Neural cell (in vitro differentiated cells): ENCODE measurements at regions not wholly inside any gene's neighbourhood (a gene's known extent, or its start where the extent isn't known, plus 50 kb on each side); places are given as distances from the start of the nearest gene placed in this dataset.

ENCODE experiments used
- H2AFZ ChIP-seq: fragments of 200-600, 300-800 bp; sonication (generic), shearing (Covaris generic); 2 replicates; pipeline ENCODE4 v1.6.0; 2014; ENCODE audit warnings: low read depth, mild to moderate bottlenecking, antibody characterized with exemption, low read length, moderate library complexity
- H3F3A ChIP-seq: fragments of 200-600 bp; shearing (Covaris generic); 2 replicates; pipeline ENCODE4 v1.6.1; 2016; ENCODE audit warnings: mild to moderate bottlenecking, moderate library complexity, mixed read lengths, antibody characterized with exemption, low read length; ENCODE audit not compliant: insufficient read depth, poor library complexity, severe bottlenecking
- H3K27ac ChIP-seq: fragments of 200-600, 300-800 bp; sonication (generic), shearing (Covaris generic); 2 replicates; pipeline ENCODE4 v1.5.1; 2014; ENCODE audit warnings: mild to moderate bottlenecking, low read length, moderate library complexity
- H3K27me3 ChIP-seq: fragments of 300-800, 200-600 bp; sonication (generic), shearing (Covaris generic); 2 replicates; pipeline ENCODE4 v1.6.0; 2014; ENCODE audit warnings: mild to moderate bottlenecking, low read depth, low read length, moderate library complexity; ENCODE audit not compliant: insufficient read depth
- H3K36me3 ChIP-seq: fragments of 300-800, 200-600 bp; sonication (generic), shearing (Covaris generic); 2 replicates; pipeline ENCODE4 v1.5.1; 2014; ENCODE audit warnings: mild to moderate bottlenecking, antibody characterized with exemption, low read length, moderate library complexity; ENCODE audit not compliant: insufficient read depth
- H3K4me2 ChIP-seq: fragments of 300-800, 200-600 bp; sonication (generic), shearing (Covaris generic); 2 replicates; pipeline ENCODE4 v1.6.0; 2014; ENCODE audit warnings: mild to moderate bottlenecking, low read length
- H3K4me3 ChIP-seq: fragments of 300-800, 200-600 bp; sonication (generic), shearing (Covaris generic); 2 replicates; pipeline ENCODE4 v1.5.1; 2014; ENCODE audit warnings: mild to moderate bottlenecking, low read length, moderate library complexity
- H3K79me2 ChIP-seq: fragments of 200-600 bp; shearing (Covaris generic); replicated peaks from 2 replicates; pipeline ENCODE4 v1.6.0; 2014; ENCODE audit warnings: mild to moderate bottlenecking, low read length, moderate library complexity; ENCODE audit not compliant: insufficient read depth
- H3K9ac ChIP-seq: fragments of 300-800, 200-600 bp; sonication (generic), shearing (Covaris generic); 2 replicates; pipeline ENCODE4 v1.6.1; 2016; ENCODE audit warnings: mild to moderate bottlenecking, low read length, mixed read lengths
- H3K9me2 ChIP-seq: fragments of 200-600 bp; shearing (Covaris generic); 2 replicates; pipeline ENCODE4 v1.6.1; 2016; ENCODE audit warnings: mild to moderate bottlenecking, low read length, mixed read lengths; ENCODE audit not compliant: insufficient read depth
- H3K9me3 ChIP-seq: fragments of 200-600, 300-800 bp; sonication (generic), shearing (Covaris generic); 2 replicates; pipeline ENCODE4 v1.6.1; 2016; ENCODE audit warnings: mild to moderate bottlenecking, mixed run types, low read length, moderate library complexity, mixed read lengths
- H4K20me1 ChIP-seq: fragments of 200-600 bp; shearing (Covaris generic); 2 replicates; pipeline ENCODE4 v1.6.1; 2016; ENCODE audit warnings: mild to moderate bottlenecking, mixed run types; ENCODE audit not compliant: insufficient read depth
- CTCF ChIP-seq: fragments of 450-650 bp; IDR thresholded peaks from 2 replicates; pipeline ENCODE4 v1.5.1; 2014; ENCODE audit warnings: antibody characterized with exemption, mild to moderate bottlenecking, moderate library complexity; ENCODE audit not compliant: poor library complexity, severe bottlenecking
- EP300 ChIP-seq: fragments of 450-650 bp; conservative IDR thresholded peaks from 2 replicates; pipeline ENCODE4 v1.6.1; 2014; ENCODE audit warnings: antibody characterized with exemption, mild to moderate bottlenecking, moderate library complexity; ENCODE audit not compliant: poor library complexity, severe bottlenecking
- EZH2 ChIP-seq: fragments of 200-600, 300-800 bp; shearing (Covaris generic), sonication (generic); IDR thresholded peaks from 2 replicates; pipeline ENCODE4 v1.6.1; 2014; ENCODE audit warnings: antibody characterized with exemption, low read length, borderline replicate concordance, mild to moderate bottlenecking; ENCODE audit not compliant: insufficient read depth, poor library complexity, severe bottlenecking
- MXI1 ChIP-seq: fragments of 450-650 bp; conservative IDR thresholded peaks from 2 replicates; pipeline ENCODE4 v1.6.1; 2014; ENCODE audit warnings: antibody characterized with exemption, mild to moderate bottlenecking; ENCODE audit not compliant: poor library complexity, severe bottlenecking
- POLR2AphosphoS5 ChIP-seq: IDR thresholded peaks from 2 replicates; pipeline ENCODE4 v1.6.1; 2012
- RAD21 ChIP-seq: fragments of 450-650 bp; conservative IDR thresholded peaks from 2 replicates; pipeline ENCODE4 v1.6.1; 2014; ENCODE audit warnings: antibody characterized with exemption, mild to moderate bottlenecking, moderate library complexity
- REST ChIP-seq: IDR thresholded peaks from 2 replicates; pipeline ENCODE4 v1.6.1; 2012; ENCODE audit warnings: borderline replicate concordance
- SMC3 ChIP-seq: fragments of 450-650 bp; conservative IDR thresholded peaks from 2 replicates; pipeline ENCODE4 v1.6.1; 2014; ENCODE audit warnings: antibody characterized with exemption, mild to moderate bottlenecking, moderate library complexity; ENCODE audit not compliant: poor library complexity
- TAF1 ChIP-seq: IDR thresholded peaks from 2 replicates; pipeline ENCODE4 v1.6.1; 2012; ENCODE audit warnings: low read depth

- Histone ChIP-seq H3K27ac (no peak overlapping the region), H3K9me3 (no peaks in the 10 kb centered on the region), H3K9me2 (no peaks in the 10 kb centered on the region), H3K9ac (no peak overlapping the region), H2AFZ (no peak overlapping the region), H3F3A (no peaks in the 10 kb centered on the region), H3K4me3 (no peak overlapping the region), H3K27me3 (no peaks in the 10 kb centered on the region), H3K4me2 (no peak overlapping the region), H4K20me1 (no peaks in the 10 kb centered on the region), H3K36me3 (no peaks in the 10 kb centered on the region), H3K79me2 (no peaks in the 10 kb centered on the region)
- no peak for TF ChIP-seq EZH2
- TF ChIP-seq POLR2AphosphoS5 = no peak
- no peak for TF ChIP-seq TAF1
- no peak for TF ChIP-seq REST
- no peak for TF ChIP-seq CTCF
- TF ChIP-seq RAD21 = no peak
- no peak for TF ChIP-seq MXI1
- TF ChIP-seq EP300 = no peak
- no peak for TF ChIP-seq SMC3
Measured at GRCh38 chr7:52684388-52684787, 351.0 kb upstream of the POM121L12 start.

- no peaks in the 10 kb centered on the region for H3K9me2 ChIP-seq
- no peak overlapping the region for H3K4me2 ChIP-seq
- no peak overlapping the region for H3K9ac ChIP-seq
- no peaks in the 10 kb centered on the region for H3K27me3 ChIP-seq
- no peaks in the 10 kb centered on the region for H3K36me3 ChIP-seq
- no peaks in the 10 kb centered on the region for H4K20me1 ChIP-seq
- no peak overlapping the region for H3K4me3 ChIP-seq
- H2AFZ ChIP-seq = no peak overlapping the region
- no peak overlapping the region for H3K27ac ChIP-seq
- TF ChIP-seq RAD21 (no peak), CTCF (no peak), SMC3 (no peak), TAF1 (no peak), MXI1 (no peak), REST (no peak), POLR2AphosphoS5 (no peak), EP300 (no peak), EZH2 (no peak)
- H3F3A ChIP-seq = no peaks in the 10 kb centered on the region
- H3K9me3 ChIP-seq = no peaks in the 10 kb centered on the region
- H3K79me2 ChIP-seq = no peaks in the 10 kb centered on the region
Measured at GRCh38 chr7:52682993-52683392, 352.4 kb upstream of the POM121L12 start.
